Tibial nerve (tissue), 3 donors: ENCODE measurements at regions not wholly inside any gene's neighbourhood (a gene's known extent, or its start where the extent isn't known, plus 50 kb on each side); places are given as distances from the start of the nearest gene placed in this dataset.

Experiments
- CTCF ChIP-seq, 5 experiments: fragments of 200-600 bp in 3 of 5; fragments of 450-650 bp in 2 of 5; sonication (generic) in 3 of 5; IDR thresholded peaks; one replicate each; pipeline ENCODE4 v1.5.1; 2016 to 2019; ENCODE audit warnings: antibody characterized with exemption in 5 of 5, mild to moderate bottlenecking in 3 of 5, moderate library complexity in 2 of 5
- POLR2A ChIP-seq, 2 donors: fragments of 450-650 bp; IDR thresholded peaks; one replicate each; pipeline ENCODE4 v1.6.1; 2017; ENCODE audit warnings: antibody characterized with exemption in 2 of 2, mild to moderate bottlenecking in 2 of 2, moderate library complexity in 2 of 2

- TF ChIP-seq CTCF (IDR thresholded peaks at IDR 0.05): no peak
- no peak for TF ChIP-seq POLR2A (IDR thresholded peaks at IDR 0.05)
Observed at GRCh38 chr12:89251342-89252271, 100.7 kb downstream of the DUSP6 start.
